ENCODE measurements at regions not wholly inside any gene's neighbourhood (a gene's known extent, or its start where the extent isn't known, plus 50 kb on each side); places are given as distances from the start of the nearest gene placed in this dataset.
"Not testable (repeated sequence)": the region's sequence is repeated elsewhere in the genome, so short reads cannot be mapped to it uniquely, and the experiment has no call there.

GRCh38 chr1:96183485-96183884 is 538.1 kb upstream of the PTBP2 start:
- DNase-seq (ENCODE audit: low read depth in 2 of 2), result no peak

- no peak for DNase-seq (ENCODE audit: low read depth in 2 of 2)
Observed at GRCh38 chr1:96183928-96184327, 537.7 kb upstream of the PTBP2 start.

DNA sequence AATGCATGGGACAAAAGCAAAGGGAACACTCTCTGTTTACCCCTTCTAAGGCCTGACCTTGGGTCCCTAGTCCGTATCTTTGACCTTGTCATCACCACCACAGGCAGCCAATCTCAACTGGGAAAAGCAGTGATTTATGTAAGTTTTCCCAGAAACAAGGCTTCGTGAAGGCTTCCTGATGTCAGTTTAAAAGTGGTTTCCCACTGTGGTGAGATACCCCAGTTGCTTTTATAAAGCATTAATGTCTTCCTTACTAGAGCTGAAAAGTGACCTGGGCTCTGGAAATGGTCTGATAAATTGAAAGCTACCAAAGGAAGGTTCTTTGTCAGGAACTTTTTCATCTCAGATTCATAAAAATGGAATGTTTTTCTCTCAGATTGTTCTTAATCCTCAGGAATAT is 536.4 kb upstream of the PTBP2 start:
- DNase-seq (ENCODE audit: low read depth in 2 of 2), result no peak

- no peak for DNase-seq (ENCODE audit: low read depth in 2 of 2)
Observed at GRCh38 chr1:96187020-96187419, 534.6 kb upstream of the PTBP2 start.

DNA sequence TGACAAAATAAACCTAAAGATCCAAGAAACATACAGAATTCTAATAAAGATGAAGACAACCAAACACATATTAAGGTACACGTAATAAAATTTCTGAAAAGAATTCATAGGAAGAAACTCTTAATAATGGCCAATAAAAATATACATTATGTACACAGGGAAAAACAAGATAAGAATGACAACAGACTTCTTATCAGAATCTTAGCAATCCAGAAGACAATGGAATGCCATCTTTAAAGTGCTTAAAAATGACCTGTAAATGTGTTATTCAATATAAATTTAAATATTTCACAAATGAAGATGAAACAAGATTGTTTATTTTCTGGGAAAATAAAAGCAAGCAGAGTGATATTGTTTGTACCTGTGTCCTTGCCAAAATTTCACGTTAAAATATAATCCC is 530.4 kb upstream of the PTBP2 start:
- DNase-seq (ENCODE audit: low read depth in 2 of 2), result no peak

DNA sequence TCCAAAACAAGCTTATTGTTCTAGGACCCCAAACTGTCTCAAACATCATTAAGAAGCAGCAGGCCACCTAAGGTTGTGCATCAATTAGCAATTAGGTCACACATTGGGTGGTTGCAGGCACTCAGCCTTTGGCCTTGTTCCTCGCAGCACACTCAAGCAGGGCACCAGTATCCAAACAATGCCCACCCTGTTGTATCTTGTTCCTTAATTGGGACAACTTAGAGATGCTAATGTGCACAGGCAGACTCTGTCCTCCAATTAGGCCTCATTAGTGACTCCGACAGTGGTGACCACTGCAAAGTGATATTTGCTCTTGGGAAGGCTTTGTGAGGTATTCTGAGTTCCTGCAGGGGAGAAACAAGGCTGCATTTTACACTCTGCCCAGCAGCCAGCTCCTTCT is 515.1 kb upstream of the PTBP2 start:
- no peak for DNase-seq (ENCODE audit: low read depth in 2 of 2)

DNA sequence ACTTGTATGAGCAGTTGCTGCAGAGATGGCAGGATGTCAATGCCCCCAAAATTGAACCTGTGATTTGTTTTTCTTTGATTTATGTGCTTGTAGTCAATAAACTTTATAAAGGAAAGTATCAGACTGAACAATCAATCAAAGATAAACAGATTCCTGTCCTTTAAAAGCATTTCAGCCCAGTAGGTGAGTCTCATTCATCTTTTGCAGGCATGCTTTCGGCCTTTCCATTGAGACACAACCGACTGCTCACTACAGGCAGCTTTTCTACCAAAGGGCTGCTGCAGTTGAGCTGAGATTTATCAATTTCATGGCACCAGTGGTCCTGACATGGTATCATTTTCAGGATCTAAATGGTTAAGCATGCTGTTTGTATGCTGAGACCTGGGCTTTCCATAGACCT is 513.6 kb upstream of the PTBP2 start:
- no peak for DNase-seq (ENCODE audit: low read depth in 2 of 2)

- no peak for DNase-seq (ENCODE audit: low read depth in 2 of 2)
Observed at GRCh38 chr1:96208428-96208827, 513.2 kb upstream of the PTBP2 start.

- no peak for DNase-seq (ENCODE audit: low read depth in 2 of 2)
Observed at GRCh38 chr1:96210054-96210453, 511.5 kb upstream of the PTBP2 start.

DNA sequence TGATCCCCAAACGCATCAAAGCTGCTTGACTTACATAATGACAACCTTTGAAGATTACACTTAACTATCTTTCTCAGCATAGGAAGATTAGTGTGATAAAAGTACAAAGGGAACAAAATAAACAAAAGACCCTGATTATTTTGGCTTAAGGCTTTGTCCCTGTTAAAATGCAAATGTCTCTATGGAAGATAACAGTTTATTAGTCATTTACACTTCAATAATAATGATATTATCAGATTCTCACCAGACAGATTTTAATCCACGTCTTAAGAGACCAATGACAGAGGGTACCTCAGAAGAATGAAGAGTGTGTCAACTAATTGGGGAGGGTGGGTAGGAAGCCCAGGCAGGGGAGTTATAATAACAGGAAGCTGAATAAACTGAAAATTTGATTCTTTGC is 510.4 kb upstream of the PTBP2 start:
- DNase-seq (ENCODE audit: low read depth in 2 of 2), result no peak

DNA sequence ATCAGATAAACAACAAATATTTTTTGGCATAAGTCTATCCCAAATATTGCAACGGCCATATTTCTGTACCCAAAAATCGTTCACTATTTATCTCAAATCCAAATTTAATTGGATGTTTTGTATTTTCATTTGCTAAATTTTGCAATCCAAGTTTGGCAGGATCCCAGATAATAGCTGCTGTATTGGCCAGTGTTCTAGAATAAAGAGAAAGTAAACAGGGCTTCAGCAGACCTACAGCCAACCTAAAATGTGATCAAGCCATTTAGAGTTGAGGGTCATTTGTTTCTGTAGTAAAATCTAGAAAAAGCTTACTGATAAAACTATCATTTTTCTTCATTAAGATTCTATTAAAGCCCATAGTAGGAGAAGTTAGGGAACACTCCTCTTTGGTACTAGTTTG is 506.6 kb upstream of the PTBP2 start:
- no peak for DNase-seq (ENCODE audit: low read depth in 2 of 2)

GRCh38 chr1:96220651-96221050 is 500.9 kb upstream of the PTBP2 start:
- DNase-seq (ENCODE audit: low read depth in 2 of 2), result no peak

- no peak for DNase-seq (ENCODE audit: low read depth in 2 of 2)
Observed at GRCh38 chr1:96222701-96223100, 498.9 kb upstream of the PTBP2 start.

DNA sequence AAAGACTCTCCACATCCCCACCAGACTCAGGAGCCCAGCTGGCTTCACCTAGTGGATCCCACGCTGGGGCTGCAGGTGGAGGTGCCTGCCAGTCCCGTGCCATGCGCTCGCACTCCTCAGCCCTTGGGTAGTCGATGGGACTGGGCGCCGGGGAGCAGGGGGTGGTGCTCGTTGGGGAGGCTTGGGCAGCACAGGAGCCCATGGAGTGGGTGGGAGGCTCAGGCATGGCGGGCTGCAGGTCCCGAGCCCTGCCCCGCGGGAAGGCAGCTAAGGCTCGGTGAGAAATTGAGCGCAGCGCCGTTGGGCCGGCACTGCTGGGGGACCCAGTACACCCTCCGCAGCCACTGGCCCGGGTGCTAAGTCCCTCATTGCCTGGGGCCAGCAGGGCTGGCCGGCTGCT is 497.4 kb upstream of the PTBP2 start:
- not testable (repeated sequence) for DNase-seq (ENCODE audit: low read depth in 2 of 2)

GRCh38 chr1:96233422-96233821 is 488.2 kb upstream of the PTBP2 start:
- DNase-seq (ENCODE audit: low read depth in 2 of 2), result no peak

DNA sequence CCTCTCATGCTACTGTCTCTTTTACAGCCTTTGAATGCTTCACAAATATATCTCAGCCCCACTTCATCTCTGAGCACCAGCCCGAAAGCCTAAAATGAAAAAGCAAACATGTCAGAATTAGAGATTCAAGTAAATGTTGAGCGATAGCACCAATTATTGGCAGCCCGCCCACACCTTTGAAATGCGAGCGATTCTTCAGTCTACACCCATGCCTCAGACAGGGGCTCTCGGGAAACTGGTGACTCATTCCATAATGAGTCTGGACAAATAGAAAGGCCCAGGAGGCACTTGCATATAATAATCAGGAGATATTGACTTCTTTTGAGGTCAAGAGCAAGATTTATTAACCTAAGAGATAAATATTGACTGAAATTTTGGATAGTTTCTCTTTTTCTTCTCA is 487.3 kb upstream of the PTBP2 start:
- no peak for DNase-seq (ENCODE audit: low read depth in 2 of 2)

GRCh38 chr1:96236156-96236739 is 485.3 kb upstream of the PTBP2 start:
- DNase-seq (ENCODE audit: low read depth in 2 of 2), result peak; percentile 37 to 43

DNA sequence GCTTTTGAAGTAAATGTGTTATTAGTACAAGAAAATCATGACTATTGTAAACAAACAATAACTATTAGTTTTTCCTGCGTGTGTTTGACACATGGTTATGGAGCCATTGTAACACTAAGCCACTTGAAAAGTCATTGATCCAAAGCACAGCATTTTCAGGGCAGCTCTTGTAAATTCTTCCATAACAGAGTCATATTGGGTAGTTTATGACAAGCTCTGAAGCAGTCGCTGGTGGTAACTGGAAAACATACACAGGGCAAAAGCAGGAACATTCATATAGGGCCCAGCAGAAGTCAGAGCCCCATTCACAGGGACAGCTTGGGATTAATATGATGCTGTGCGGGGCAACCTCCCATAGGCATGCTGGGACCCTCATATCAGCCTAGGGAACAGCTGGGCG is 483.2 kb upstream of the PTBP2 start:
- DNase-seq (ENCODE audit: low read depth in 2 of 2), result no peak

DNA sequence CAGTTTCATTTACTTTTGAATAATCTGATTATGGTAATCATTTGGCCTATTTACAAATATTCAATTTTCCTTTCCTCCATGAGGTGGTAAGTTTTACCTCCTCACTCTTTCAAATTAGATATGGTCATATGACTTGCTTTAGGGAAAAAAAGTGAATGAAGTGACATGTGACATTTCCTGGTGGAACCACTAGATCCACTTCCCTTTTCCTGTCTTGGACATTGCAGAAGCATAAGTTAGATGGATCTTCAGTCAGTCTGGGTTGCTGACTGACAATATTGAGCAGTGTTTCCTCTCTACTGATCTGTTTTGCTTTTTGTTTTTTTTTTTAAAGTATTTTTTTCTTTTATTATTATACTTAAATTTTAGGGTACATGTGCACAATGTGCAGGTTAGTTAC is 481.1 kb upstream of the PTBP2 start:
- DNase-seq (ENCODE audit: low read depth in 2 of 2), result no peak

DNA sequence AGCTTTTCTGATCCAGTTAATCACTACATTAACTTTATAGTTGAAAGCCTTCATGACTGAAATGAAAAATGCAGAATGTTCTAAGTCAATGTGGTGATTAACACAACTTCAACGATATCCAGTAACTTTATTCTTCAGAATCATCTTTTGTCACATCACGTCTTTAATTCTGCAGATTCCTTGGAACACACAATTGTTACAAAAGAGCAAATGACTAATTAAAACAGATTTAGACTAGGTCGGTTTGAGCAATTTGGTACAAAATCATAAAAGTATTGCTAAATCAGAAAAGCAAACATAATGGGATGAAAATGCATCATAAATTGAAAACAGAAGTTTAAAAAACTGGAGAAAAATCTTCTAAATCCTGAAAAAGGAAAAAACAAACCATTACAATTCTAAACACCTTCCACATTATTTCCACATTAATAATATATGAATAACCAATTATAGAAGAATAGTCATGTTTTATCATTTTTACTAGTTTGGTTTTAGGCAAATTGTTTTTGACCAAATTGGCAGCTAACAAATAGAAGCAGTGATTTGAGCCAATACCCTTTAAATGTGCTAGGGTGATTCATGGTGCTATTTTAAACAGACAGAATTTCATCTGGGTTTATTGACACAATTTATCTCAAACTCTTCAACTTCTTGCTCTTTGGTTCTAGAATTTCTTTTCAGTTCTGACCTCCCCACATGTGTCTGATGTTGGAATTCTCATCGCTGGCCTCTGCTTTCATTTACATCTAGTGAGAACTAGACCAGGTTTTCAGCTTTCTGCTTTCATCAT is 468.1 kb upstream of the PTBP2 start:
- DNase-seq (ENCODE audit: low read depth in 2 of 2), result peak; percentile 70 to 72

DNA sequence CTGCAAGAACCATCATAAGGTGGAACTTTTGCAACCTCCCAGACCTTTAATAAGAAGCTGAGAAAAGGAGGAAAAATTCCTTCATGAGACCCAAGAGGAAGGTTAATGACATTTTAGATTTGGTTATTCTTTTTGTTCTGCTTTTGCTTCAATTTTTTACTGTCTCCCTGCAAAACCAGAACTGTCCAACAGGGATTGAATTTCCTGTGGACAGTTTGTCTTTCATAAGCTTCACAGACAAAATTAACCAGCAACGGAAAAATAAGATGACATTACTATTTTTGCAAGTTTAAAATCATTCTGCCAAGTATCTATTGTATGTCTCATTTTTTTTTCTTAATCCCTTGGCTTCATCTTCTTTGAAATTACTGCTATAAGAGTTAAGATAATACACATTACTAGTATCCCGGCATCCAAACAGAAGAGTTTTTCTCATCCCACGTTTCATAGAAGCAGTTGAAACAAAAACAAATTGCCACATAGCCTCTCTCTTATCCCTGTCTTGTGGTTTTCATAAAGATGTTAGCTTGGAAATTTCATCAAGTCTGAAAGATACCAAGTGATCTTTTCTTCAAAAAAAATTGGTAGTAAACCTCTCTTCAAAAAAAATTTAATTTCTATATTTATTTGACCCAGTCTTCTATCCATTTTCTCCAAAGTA is 465.3 kb upstream of the PTBP2 start:
- no peak for DNase-seq (ENCODE audit: low read depth in 2 of 2)

- DNase-seq (ENCODE audit: low read depth in 2 of 2), result no peak
Observed at GRCh38 chr1:96259399-96259798, 462.2 kb upstream of the PTBP2 start.

GRCh38 chr1:96281491-96281890 is 440.1 kb upstream of the PTBP2 start:
- DNase-seq (ENCODE audit: low read depth in 2 of 2), result peak; percentile 10 to 20
